CD4-positive, alpha-beta memory T cell (primary cell): ENCODE measurements at regions not wholly inside any gene's neighbourhood (a gene's known extent, or its start where the extent isn't known, plus 50 kb on each side); places are given as distances from the start of the nearest gene placed in this dataset.

Source experiments
- CTCF ChIA-PET: fragments of 350-600 bp; sonication (Branson Sonifier 250); formaldehyde crosslinking; loops from one replicate; lab custom pipeline; 2021; ENCODE audit warnings: inconsistent platforms; ENCODE audit not compliant: partially characterized antibody; lab: Charles Lee
- POLR2A ChIA-PET: fragments of 350-600 bp; sonication (Branson Sonifier 250); formaldehyde crosslinking; loops from one replicate; lab custom pipeline; 2021; ENCODE audit not compliant: partially characterized antibody; lab: Charles Lee
- DNase-seq, 5 donors: peaks; one replicate each; pipeline versions ENCODE4 v3.0.0 to v3.0.0-alpha.2; 2020 to 2022; ENCODE audit warnings: mixed read lengths in 1 of 5
- H3K27ac ChIP-seq: one replicate; pipeline ENCODE4 v1.7.0; 2013; ENCODE audit warnings: low read depth, low read length
- H3K27me3 ChIP-seq: 2 replicates; pipeline ENCODE4 v1.7.0; 2013; ENCODE audit warnings: mild to moderate bottlenecking, low read length, moderate library complexity; ENCODE audit not compliant: insufficient read depth
- H3K36me3 ChIP-seq: 2 replicates; pipeline ENCODE4 v1.7.0; 2013; ENCODE audit warnings: mild to moderate bottlenecking, low read length, moderate library complexity; ENCODE audit not compliant: insufficient read depth
- H3K4me1 ChIP-seq: 2 replicates; pipeline ENCODE4 v1.7.0; 2013; ENCODE audit warnings: mild to moderate bottlenecking, low read length, moderate library complexity; ENCODE audit not compliant: insufficient read depth
- H3K4me3 ChIP-seq, 2 donors: one replicate each; pipeline ENCODE4 v1.7.0; 2013; ENCODE audit warnings: low read length in 2 of 2, mild to moderate bottlenecking in 1 of 2
- H3K9me3 ChIP-seq, 2 donors: one replicate each; pipeline ENCODE4 v1.7.0; 2013; ENCODE audit warnings: low read length in 2 of 2, control low read depth in 1 of 2; ENCODE audit not compliant: control insufficient read depth in 1 of 2
- H3K27ac Mint-ChIP-seq, 7 donors: one replicate each; pipeline ENCODE4 v1.8.0; 2020 to 2021; ENCODE audit warnings: mixed read lengths in 7 of 7, mild to moderate bottlenecking in 6 of 7, inconsistent platforms in 3 of 7, moderate library complexity in 3 of 7
- H3K27me3 Mint-ChIP-seq, 2 donors: one replicate each; pipeline ENCODE4 v1.8.0; 2020 to 2021; ENCODE audit warnings: mixed read lengths in 2 of 2
- H3K36me3 Mint-ChIP-seq, 2 donors: one replicate each; pipeline ENCODE4 v1.8.0; 2020 to 2021; ENCODE audit warnings: mixed read lengths in 2 of 2, inconsistent platforms in 1 of 2, mild to moderate bottlenecking in 1 of 2
- H3K4me1 Mint-ChIP-seq, 4 donors: one replicate each; pipeline ENCODE4 v1.8.0; 2020 to 2021; ENCODE audit warnings: mixed read lengths in 4 of 4, mild to moderate bottlenecking in 1 of 4
- H3K4me3 Mint-ChIP-seq, 8 donors: one replicate each; pipeline ENCODE4 v1.8.0; 2020 to 2021; ENCODE audit warnings: mixed read lengths in 8 of 8, mild to moderate bottlenecking in 7 of 8, moderate library complexity in 6 of 8, inconsistent platforms in 3 of 8
- H3K9me3 Mint-ChIP-seq, 8 donors: one replicate each; pipeline ENCODE4 v1.8.0; 2020 to 2021; ENCODE audit warnings: mixed read lengths in 8 of 8, mild to moderate bottlenecking in 5 of 8, inconsistent platforms in 3 of 8, moderate library complexity in 1 of 8
- intact Hi-C: fragments of 100-400 bp; cut with micrococcal nuclease; formaldehyde crosslinking; loops from one replicate; pipeline ENCODE4 v1.15.1; 2023

- CTCF ChIA-PET, result no interaction called here
- H3K4me3 Mint-ChIP-seq, result no peak overlapping the region
- no peaks in the 10 kb centered on the region for H3K36me3 Mint-ChIP-seq
- Histone ChIP-seq H3K4me1 (no peaks in the 10 kb centered on the region), H3K36me3 (no peaks in the 10 kb centered on the region), H3K27ac (no peak overlapping the region), H3K27me3 (no peaks in the 10 kb centered on the region), H3K9me3 (no peaks in the 10 kb centered on the region), H3K4me3 (no peak overlapping the region)
- POLR2A ChIA-PET, result no interaction called here
- no peaks in the 10 kb centered on the region for H3K4me1 Mint-ChIP-seq
- H3K27ac Mint-ChIP-seq, result no peak overlapping the region
- H3K27me3 Mint-ChIP-seq, result no peaks in the 10 kb centered on the region
- intact Hi-C loops, result no loop called here
- H3K9me3 Mint-ChIP-seq, result peaks cover 0 to 16% (median 14%) of the 10 kb centered on the region in 8 donors
- DNase-seq, result no peak
Observed at GRCh38 chr13:73449252-73449651, 390.4 kb downstream of the KLF5 start.

DNA sequence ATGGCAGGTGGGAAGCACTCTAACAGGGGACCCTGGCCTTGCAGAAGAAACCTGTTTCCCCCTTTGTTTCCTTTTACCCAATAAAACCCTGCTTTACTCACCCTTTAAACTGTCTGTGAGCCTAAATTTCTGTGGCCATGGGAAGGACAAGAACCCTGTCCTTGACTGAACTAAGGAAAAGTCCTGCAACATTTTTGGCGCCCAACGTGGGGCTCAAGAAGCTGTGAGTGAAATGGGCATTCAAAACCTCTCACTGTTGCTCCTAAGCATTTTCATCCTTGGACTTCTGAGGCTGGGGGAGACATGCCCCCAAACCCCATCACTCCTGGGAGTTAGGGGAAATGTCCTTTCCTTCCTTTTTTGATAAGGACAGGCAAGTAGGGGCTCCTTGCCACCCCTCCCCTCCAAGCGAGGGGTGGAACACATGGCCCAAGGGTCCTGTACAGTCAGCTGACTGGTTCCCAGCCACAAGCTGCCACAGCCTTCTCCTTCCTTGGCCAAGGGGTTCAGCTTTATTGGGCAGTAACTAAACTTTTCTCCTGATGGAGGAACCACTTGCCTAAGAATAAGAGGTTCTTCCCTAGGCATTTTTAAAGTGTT lies 381.6 kb downstream of the KLF5 start:
- DNase-seq, result no peak
- H3K27ac ChIP-seq, result no peak overlapping the region
- H3K27me3 ChIP-seq, result no peaks in the 10 kb centered on the region
- peaks cover 0 to 2% of the 10 kb centered on the region in 2 donors for H3K27me3 Mint-ChIP-seq
- CTCF ChIA-PET, result no interaction called here
- POLR2A ChIA-PET, result no interaction called here
- H3K36me3 ChIP-seq, result no peaks in the 10 kb centered on the region
- no peak overlapping the region for H3K4me3 Mint-ChIP-seq
- no peak overlapping the region for H3K27ac Mint-ChIP-seq
- H3K4me1 Mint-ChIP-seq, result no peaks in the 10 kb centered on the region
- peaks cover 2 to 77% (median 67%) of the 10 kb centered on the region in 8 donors for H3K9me3 Mint-ChIP-seq
- peaks cover 14% of the 10 kb centered on the region in 2 donors for H3K36me3 Mint-ChIP-seq
- H3K4me1 ChIP-seq, result no peaks in the 10 kb centered on the region
- intact Hi-C loops, result no loop called here
- peaks cover 0 to 28% of the 10 kb centered on the region in 2 donors for H3K9me3 ChIP-seq
- H3K4me3 ChIP-seq, result no peak overlapping the region

GRCh38 chr13:73433890-73434289 lies 375.1 kb downstream of the KLF5 start:
- H3K4me3 Mint-ChIP-seq, result peak overlapping the region in 1 of 8 donors; percentile 20
- H3K4me1 Mint-ChIP-seq, result peaks cover 0 to 9% (median 1%) of the 10 kb centered on the region in 4 donors
- H3K36me3 Mint-ChIP-seq, result peaks cover 9 to 10% of the 10 kb centered on the region in 2 donors
- Histone ChIP-seq H3K36me3 (no peaks in the 10 kb centered on the region), H3K4me3 (no peak overlapping the region), H3K27ac (no peak overlapping the region), H3K27me3 (no peaks in the 10 kb centered on the region), H3K4me1 (no peaks in the 10 kb centered on the region), H3K9me3 (peaks cover 0 to 7% of the 10 kb centered on the region in 2 donors)
- POLR2A ChIA-PET, result no interaction called here
- peak overlapping the region in 1 of 7 donors; percentile 60 for H3K27ac Mint-ChIP-seq
- H3K9me3 Mint-ChIP-seq, result peaks cover 2 to 27% (median 22%) of the 10 kb centered on the region in 8 donors
- CTCF ChIA-PET, result interaction anchor here (0.9 kb wide), 1 partner anchor 12 kb away, joined by 3 read pairs; no protein-coding TSS in a partner anchor
- intact Hi-C loops, result no loop called here
- no peak for DNase-seq
- H3K27me3 Mint-ChIP-seq, result peaks cover 0 to 2% of the 10 kb centered on the region in 2 donors

- H3K27me3 ChIP-seq, result no peaks in the 10 kb centered on the region
- ChIA-PET CTCF (interaction anchor here (0.9 kb wide), 1 partner anchor 11 kb away, joined by 3 read pairs; no protein-coding TSS in a partner anchor), POLR2A (no interaction called here)
- Mint-ChIP-seq H3K27me3 (peaks cover 2% of the 10 kb centered on the region in 2 donors), H3K9me3 (peaks cover 2 to 26% (median 19%) of the 10 kb centered on the region in 8 donors), H3K27ac (peak overlapping the region in 1 of 7 donors; percentile 60), H3K36me3 (peaks cover 9 to 10% of the 10 kb centered on the region in 2 donors), H3K4me1 (peaks cover 0 to 9% (median 1%) of the 10 kb centered on the region in 4 donors), H3K4me3 (peak overlapping the region in 1 of 8 donors; percentile 20)
- H3K36me3 ChIP-seq, result no peaks in the 10 kb centered on the region
- no peak overlapping the region for H3K27ac ChIP-seq
- DNase-seq, result no peak
- no peak overlapping the region for H3K4me3 ChIP-seq
- H3K9me3 ChIP-seq, result peaks cover 0 to 7% of the 10 kb centered on the region in 2 donors
- H3K4me1 ChIP-seq, result no peaks in the 10 kb centered on the region
- intact Hi-C loops, result no loop called here
Observed at GRCh38 chr13:73433458-73433857, 374.7 kb downstream of the KLF5 start.

GRCh38 chr13:73429701-73430100 lies 370.9 kb downstream of the KLF5 start:
- no peak for DNase-seq
- ChIA-PET POLR2A (no interaction called here), CTCF (no interaction called here)
- Mint-ChIP-seq H3K4me1 (peaks cover 0 to 9% (median 1%) of the 10 kb centered on the region in 4 donors), H3K27ac (no peak overlapping the region), H3K9me3 (peaks cover 0 to 4% (median under 1%) of the 10 kb centered on the region in 8 donors), H3K27me3 (peaks cover 0 to 7% of the 10 kb centered on the region in 2 donors), H3K4me3 (no peak overlapping the region), H3K36me3 (no peaks in the 10 kb centered on the region)
- no peak overlapping the region for H3K4me3 ChIP-seq
- H3K36me3 ChIP-seq, result no peaks in the 10 kb centered on the region
- no peak overlapping the region for H3K27ac ChIP-seq
- no peaks in the 10 kb centered on the region for H3K9me3 ChIP-seq
- intact Hi-C loops, result no loop called here
- H3K4me1 ChIP-seq, result no peaks in the 10 kb centered on the region
- no peaks in the 10 kb centered on the region for H3K27me3 ChIP-seq

DNA sequence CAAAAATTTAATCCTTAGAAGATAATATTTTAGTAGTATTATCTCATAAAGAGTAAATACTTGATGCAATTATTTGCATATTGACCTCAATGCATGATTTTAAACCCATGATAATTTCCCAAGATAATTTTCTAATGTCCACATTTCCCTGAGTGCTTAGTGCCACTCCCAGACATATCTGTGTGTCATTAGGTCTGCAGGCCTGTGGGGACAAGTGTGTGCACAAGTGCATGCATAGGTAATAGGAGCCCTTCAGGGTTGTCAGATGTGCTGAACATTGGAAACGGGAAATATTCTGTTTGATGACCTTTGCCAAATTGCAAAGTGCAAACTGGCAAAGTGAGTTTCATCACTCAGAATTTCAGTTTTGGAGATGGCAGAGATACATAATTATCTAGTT lies 369.9 kb downstream of the KLF5 start:
- no peak for DNase-seq
- ChIA-PET POLR2A (no interaction called here), CTCF (no interaction called here)
- Histone ChIP-seq H3K36me3 (no peaks in the 10 kb centered on the region), H3K4me3 (no peak overlapping the region), H3K9me3 (no peaks in the 10 kb centered on the region), H3K27me3 (no peaks in the 10 kb centered on the region), H3K4me1 (no peaks in the 10 kb centered on the region), H3K27ac (no peak overlapping the region)
- Mint-ChIP-seq H3K9me3 (peaks cover 0 to 4% (median under 1%) of the 10 kb centered on the region in 8 donors), H3K27ac (no peak overlapping the region), H3K36me3 (no peaks in the 10 kb centered on the region), H3K4me3 (no peak overlapping the region), H3K27me3 (peaks cover 0 to 7% of the 10 kb centered on the region in 2 donors), H3K4me1 (peaks cover 0 to 3% (median 0%) of the 10 kb centered on the region in 4 donors)
- intact Hi-C loops, result no loop called here

- CTCF ChIA-PET, result no interaction called here
- peaks cover 0 to 4% (median 0%) of the 10 kb centered on the region in 8 donors for H3K9me3 Mint-ChIP-seq
- DNase-seq, result no peak
- H3K9me3 ChIP-seq, result no peaks in the 10 kb centered on the region
- H3K36me3 Mint-ChIP-seq, result no peaks in the 10 kb centered on the region
- H3K4me1 Mint-ChIP-seq, result no peaks in the 10 kb centered on the region
- intact Hi-C loops, result no loop called here
- H3K27me3 Mint-ChIP-seq, result peaks cover 0 to 7% of the 10 kb centered on the region in 2 donors
- H3K4me3 ChIP-seq, result no peak overlapping the region
- no peaks in the 10 kb centered on the region for H3K36me3 ChIP-seq
- no peaks in the 10 kb centered on the region for H3K27me3 ChIP-seq
- H3K4me3 Mint-ChIP-seq, result no peak overlapping the region
- no peak overlapping the region for H3K27ac ChIP-seq
- POLR2A ChIA-PET, result no interaction called here
- no peaks in the 10 kb centered on the region for H3K4me1 ChIP-seq
- no peak overlapping the region for H3K27ac Mint-ChIP-seq
Observed at GRCh38 chr13:73428137-73428536, 369.3 kb downstream of the KLF5 start.
